HG02870 (cell line): ENCODE measurements at regions not wholly inside any gene's neighbourhood (a gene's known extent, or its start where the extent isn't known, plus 50 kb on each side); places are given as distances from the start of the nearest gene placed in this dataset.

Experiments used
- ATAC-seq: cut with Tn5 transposase; IDR thresholded peaks from one replicate; pipeline ENCODE4 v1.9.1; 2021; ENCODE audit warnings: mild to moderate bottlenecking, moderate library complexity; ENCODE audit not compliant: unreplicated experiment

- ATAC-seq, result no peak
These were observed 68.7 kb upstream of the ARHGEF3 start for GRCh38 chr3:56870436-56870835.

- no peak for ATAC-seq
These were observed 67.6 kb upstream of the ARHGEF3 start for GRCh38 chr3:56869157-56869889.

GRCh38 chr3:56868706-56869105, 67.0 kb upstream of the ARHGEF3 start:
- no peak for ATAC-seq

DNA sequence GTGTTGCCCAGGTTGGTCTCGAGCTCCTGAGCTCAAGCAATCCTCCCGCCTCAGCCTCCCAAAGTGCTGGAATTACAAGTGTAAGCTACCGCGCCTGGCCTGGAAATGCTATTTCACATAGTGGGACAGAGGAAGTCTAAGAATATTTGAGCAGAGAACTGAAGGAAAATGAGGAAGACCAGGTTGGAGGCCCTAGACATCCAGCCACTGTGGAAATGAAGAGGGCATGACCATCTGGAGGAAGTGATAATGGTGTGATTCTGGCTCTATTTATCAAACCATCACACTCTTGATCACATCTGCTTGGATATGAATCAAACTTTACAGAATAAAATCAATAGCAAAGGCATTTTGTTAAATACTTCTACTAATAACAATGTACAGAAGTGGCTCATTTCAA, 65.9 kb upstream of the ARHGEF3 start:
- no peak for ATAC-seq

GRCh38 chr3:56864918-56865524, 63.3 kb upstream of the ARHGEF3 start:
- ATAC-seq, result no peak

DNA sequence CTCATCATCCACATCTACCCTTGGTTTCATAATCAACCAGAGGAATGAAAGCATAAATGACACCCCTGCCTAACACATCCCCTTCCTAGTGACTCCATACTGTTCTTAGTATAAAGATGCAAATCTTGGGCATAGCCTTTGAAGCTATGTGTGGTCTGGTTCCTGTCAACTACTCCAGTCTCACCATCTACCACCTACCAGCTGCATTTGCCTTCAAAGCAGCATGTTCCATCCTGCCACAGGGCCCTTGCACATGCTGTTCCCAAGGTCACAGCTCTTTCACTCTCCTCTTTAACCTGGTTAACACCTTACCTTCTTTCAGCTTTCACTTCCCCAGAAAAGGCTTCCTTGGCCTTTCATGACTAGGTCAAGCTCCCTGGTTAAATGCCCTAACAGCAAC, 62.3 kb upstream of the ARHGEF3 start:
- ATAC-seq, result no peak

DNA sequence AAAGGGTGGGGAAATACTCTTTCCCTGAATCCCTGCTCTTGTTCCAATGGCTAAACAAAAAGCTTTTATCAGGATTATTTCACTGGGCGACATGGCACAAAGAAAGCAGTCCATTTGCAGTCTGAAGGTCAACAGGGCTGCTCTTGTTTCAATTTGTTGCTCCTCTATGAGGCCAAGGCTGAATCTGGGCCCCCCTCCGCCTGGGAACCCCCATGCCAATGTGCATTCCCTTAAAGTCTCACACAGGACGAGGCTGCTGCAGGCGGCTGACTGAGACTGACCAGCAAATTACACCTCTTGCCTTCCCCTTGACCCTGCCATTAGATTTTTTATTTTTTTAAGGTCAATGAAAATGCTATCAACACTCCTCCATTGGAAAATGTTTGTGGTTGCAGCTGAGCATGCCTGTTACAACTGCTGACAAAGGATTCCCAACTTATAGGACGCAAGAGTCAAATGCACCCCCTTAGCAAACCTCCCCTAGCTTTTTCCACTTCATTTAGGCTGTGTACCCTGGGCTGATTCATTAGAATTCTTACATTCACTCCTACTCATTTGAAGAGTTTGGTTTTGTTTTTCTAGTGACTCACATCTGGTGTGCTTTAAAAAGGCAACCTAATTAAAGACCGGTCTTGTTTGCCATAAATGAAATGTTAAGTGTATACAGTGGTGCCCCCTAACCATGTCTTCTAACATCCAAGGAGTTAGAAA, 60.8 kb upstream of the ARHGEF3 start:
- ATAC-seq, result no peak

GRCh38 chr3:56861511-56861910, 59.8 kb upstream of the ARHGEF3 start:
- ATAC-seq, result no peak

DNA sequence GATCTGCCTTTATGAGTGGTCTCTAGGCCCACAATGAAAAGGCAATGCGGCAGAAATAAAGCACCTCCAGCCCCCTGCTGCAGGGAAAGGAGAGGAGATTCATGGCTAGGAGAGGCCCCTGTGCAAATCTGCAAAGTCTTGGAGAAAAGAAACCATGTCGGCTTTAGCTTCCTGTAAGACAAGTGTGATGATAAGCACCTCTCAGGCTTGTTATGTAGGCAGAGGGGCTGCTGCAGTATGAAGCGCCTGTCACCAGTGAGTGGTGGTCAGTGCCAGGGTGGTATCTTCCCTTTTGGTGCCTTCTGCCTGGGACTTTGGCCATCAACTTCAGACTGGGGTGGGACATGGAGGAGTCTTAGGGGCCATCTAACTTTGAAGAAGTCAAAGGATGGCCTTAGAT, 59.2 kb upstream of the ARHGEF3 start:
- ATAC-seq, result no peak

GRCh38 chr3:56860351-56860750, 58.6 kb upstream of the ARHGEF3 start:
- ATAC-seq, result no peak

DNA sequence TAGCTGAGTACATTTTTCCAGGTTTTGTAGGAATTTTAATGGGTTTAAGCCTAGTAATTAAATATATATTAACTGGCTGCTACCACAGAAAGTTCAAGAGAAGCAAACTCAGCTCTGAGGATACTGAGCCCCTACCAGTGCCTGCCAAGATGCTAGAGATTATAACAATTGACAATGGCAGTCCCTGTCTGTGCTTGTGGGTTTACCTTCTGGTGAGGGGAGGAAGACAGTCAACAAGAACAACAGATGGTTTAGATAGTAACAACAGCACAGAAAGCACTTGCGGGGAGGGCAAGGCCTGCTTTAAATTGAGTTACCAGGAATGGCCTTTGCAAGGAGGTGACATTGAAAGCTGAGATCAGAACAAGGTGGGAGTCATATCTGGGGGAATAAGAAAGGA, 56.6 kb upstream of the ARHGEF3 start:
- ATAC-seq, result no peak

- no peak for ATAC-seq
These were observed 55.4 kb upstream of the ARHGEF3 start for GRCh38 chr3:56857178-56857577.

DNA sequence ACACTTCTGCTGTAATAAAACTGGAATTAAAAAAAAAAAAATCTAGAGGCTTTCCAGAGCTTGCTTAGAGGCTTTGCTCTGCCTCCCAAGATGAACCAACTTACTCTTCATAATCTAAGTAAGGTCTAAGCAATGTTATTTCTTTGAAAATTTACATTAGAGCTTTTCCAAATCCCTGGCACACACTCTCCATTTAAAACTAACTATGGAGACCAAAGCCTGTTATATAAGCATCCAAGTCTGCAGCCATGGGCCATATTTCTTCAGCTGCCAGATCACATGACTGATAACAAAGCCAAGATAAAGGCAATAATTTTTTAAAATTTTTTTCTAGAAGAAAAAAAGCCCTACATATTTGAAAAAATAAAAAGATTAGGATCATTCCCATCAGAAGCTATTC, 55.0 kb upstream of the ARHGEF3 start:
- no peak for ATAC-seq

DNA sequence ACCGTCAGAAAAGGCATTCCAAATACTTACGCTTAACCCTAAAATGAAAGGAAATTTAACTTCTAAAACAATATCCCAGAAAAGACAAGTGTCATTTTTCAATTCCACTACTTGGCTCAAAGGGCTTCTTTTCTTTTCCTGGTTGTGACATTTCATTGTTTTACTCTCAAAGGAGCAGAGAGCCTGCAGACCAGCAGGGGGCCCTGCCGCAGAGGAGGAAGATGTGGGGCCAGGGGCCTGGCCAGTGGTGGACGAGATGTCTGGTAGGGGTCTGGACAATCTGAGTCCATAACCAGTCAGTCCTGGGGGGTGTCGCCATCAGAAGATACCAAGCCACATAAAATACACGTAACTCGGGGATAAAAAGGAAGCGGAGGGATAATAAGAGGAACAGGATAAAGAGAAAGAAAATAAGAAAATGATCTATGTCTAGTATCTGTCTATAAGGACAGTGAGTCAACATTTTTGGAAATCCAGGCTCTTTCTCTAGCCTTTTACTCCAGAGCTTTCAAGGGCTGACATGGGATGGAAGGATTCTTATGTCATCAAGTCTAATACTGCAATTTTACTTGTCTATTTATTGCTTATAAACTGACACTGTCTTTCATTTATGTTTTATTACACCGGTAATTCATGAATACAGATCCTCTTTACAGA, 54.2 kb upstream of the ARHGEF3 start:
- ATAC-seq, result no peak

GRCh38 chr3:56854856-56855611, 53.3 kb upstream of the ARHGEF3 start:
- no peak for ATAC-seq

DNA sequence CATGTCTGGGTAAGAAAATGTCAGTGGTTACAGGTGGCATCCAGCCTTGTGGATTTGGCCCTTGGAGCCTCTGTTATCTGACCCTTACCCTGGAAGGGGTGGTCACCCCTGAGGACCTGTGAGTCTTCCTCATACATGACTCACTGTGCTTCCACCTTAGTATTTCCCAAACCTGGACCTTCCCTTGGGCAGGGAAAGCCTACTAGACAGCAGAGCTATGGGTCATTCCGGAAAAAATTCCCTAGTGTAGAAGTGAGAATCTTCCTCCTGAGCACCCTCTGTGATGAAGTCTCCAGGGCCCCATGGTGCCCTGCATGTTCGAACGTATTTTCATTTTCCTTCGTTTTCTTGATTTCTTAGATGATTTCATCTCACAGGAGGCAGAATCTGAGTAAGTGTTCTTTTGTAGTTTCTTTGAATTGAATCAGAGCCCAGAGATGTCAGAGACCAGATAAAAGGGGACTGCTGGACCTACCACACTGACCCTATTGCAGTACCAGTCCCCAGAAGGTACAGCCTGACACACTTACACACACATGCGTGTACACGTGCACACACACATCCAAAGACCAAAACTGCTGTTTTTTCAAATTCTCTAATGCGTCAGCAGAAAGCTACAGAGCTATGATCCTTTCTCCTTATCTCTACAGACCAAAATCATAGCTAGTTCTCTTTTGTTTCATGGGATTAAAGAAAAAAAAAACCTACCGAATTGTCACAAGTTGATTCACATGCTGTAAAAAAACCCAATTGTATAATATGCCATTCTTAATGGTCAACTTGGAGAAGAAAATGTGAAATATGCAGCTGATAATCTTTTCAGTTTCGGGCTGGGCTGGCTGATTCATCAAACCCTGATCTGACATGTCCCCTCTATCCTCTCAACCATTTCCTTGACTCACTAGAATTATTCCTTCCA, 50.5 kb upstream of the ARHGEF3 start:
- no peak for ATAC-seq
